B cell (primary cell): ENCODE measurements at regions not wholly inside any gene's neighbourhood (a gene's known extent, or its start where the extent isn't known, plus 50 kb on each side); places are given as distances from the start of the nearest gene placed in this dataset.

ENCODE experiments used
- ATAC-seq: fragments of 200-7000 bp; cut with Tn5 transposase; one replicate; pipeline ENCODE4 v1.10.0; 2021; ENCODE audit warnings: low read depth, mild to moderate bottlenecking, moderate number of reproducible peaks, moderate library complexity
- CTCF ChIA-PET: fragments of 350-600 bp; sonication (Branson Sonifier 250); formaldehyde crosslinking; loops from one replicate; lab custom pipeline; 2021; ENCODE audit warnings: antibody characterized with exemption, inconsistent platforms; lab: Charles Lee
- POLR2A ChIA-PET: fragments of 350-600 bp; sonication (Branson Sonifier 250); formaldehyde crosslinking; loops from one replicate; lab custom pipeline; 2021; ENCODE audit warnings: antibody characterized with exemption; lab: Charles Lee
- DNase-seq: peaks from one replicate; pipeline ENCODE4 v3.0.0; 2013
- H2AFZ ChIP-seq: 2 replicates; pipeline ENCODE4 v1.6.1; 2012; ENCODE audit warnings: mild to moderate bottlenecking, low read depth, low read length; ENCODE audit not compliant: insufficient read depth, poor library complexity, severe bottlenecking
- H3K27ac ChIP-seq, 2 donors: 1 replicate in 1 of 2; 2 replicates in 1 of 2; pipeline ENCODE4 v1.5.1; 2012 to 2013; ENCODE audit warnings: low read length in 2 of 2, mild to moderate bottlenecking in 2 of 2, moderate library complexity in 1 of 2
- H3K27me3 ChIP-seq, 4 experiments: fragments of 200-600 bp in 1 of 4; sonication (generic) in 1 of 4; replicated peaks in 1 of 4; 1 replicate in 2 of 4; 2 replicates in 2 of 4; pipeline versions ENCODE4 v1.6.1 to v1.7.0; 2013 to 2016; ENCODE audit warnings: low read length in 3 of 4, mild to moderate bottlenecking in 2 of 4, mixed read lengths in 1 of 4, moderate library complexity in 1 of 4; ENCODE audit not compliant: insufficient read depth in 4 of 4, control insufficient read depth in 3 of 4; ENCODE audit errors: control extremely low read depth in 1 of 4
- H3K36me3 ChIP-seq, 2 experiments: replicated peaks in 1 of 2; 1 replicate in 1 of 2; 2 replicates in 1 of 2; pipeline versions ENCODE4 v1.6.1 to v1.7.1; 2013; ENCODE audit warnings: low read length in 1 of 2; ENCODE audit not compliant: insufficient read depth in 2 of 2, control insufficient read depth in 1 of 2; ENCODE audit errors: control extremely low read depth in 1 of 2, extremely low read depth in 1 of 2
- H3K4me1 ChIP-seq, 2 donors: fragments of 200-600 bp in 1 of 2; sonication (generic) in 1 of 2; 1 replicate in 1 of 2; 2 replicates in 1 of 2; pipeline versions ENCODE4 v1.5.1 to v1.6.1; 2013 to 2017; ENCODE audit warnings: low read length in 2 of 2; ENCODE audit not compliant: control insufficient read depth in 2 of 2, insufficient read depth in 2 of 2
- H3K4me2 ChIP-seq: replicated peaks from 2 replicates; pipeline ENCODE3; 2012; ENCODE audit warnings: mild to moderate bottlenecking, low read depth, low read length; ENCODE audit not compliant: poor library complexity, severe bottlenecking
- H3K4me3 ChIP-seq, 5 experiments: fragments of 200-600 bp in 1 of 5; sonication (generic) in 1 of 5; 1 replicate in 3 of 5; 2 replicates in 2 of 5; pipeline versions ENCODE4 v1.5.1 to v1.7.0; 2011 to 2016; ENCODE audit warnings: low read length in 4 of 5, mild to moderate bottlenecking in 4 of 5, low read depth in 2 of 5, control low read depth in 1 of 5, moderate library complexity in 1 of 5; ENCODE audit not compliant: insufficient read depth in 1 of 5; ENCODE audit errors: control extremely low read depth in 1 of 5, extremely low read depth in 1 of 5
- H3K79me2 ChIP-seq: fragments of 200-600 bp; sonication (generic); one replicate; pipeline ENCODE4 v1.6.0; 2016; ENCODE audit warnings: low read length; ENCODE audit not compliant: control insufficient read depth, insufficient read depth
- H3K9ac ChIP-seq: fragments of 200-600 bp; sonication (generic); 2 replicates; pipeline ENCODE4 v1.6.1; 2017; ENCODE audit warnings: mild to moderate bottlenecking, low read length, moderate library complexity
- H3K9me3 ChIP-seq, 3 donors: one replicate each; pipeline versions ENCODE4 v1.6.1 to v1.7.1; 2013; ENCODE audit warnings: low read length in 2 of 3; ENCODE audit not compliant: control insufficient read depth in 2 of 3, insufficient read depth in 1 of 3; ENCODE audit errors: control extremely low read depth in 1 of 3
- H4K20me1 ChIP-seq: 2 replicates; pipeline ENCODE4 v1.6.0; 2012; ENCODE audit warnings: mild to moderate bottlenecking, low read length; ENCODE audit not compliant: insufficient read depth, control insufficient read depth, poor library complexity, severe bottlenecking
- H3K27ac Mint-ChIP-seq: one replicate; pipeline ENCODE4 v1.8.0; 2021; ENCODE audit warnings: mixed read lengths
- H3K27me3 Mint-ChIP-seq: one replicate; pipeline ENCODE4 v1.8.0; 2021; ENCODE audit warnings: mixed read lengths
- H3K4me1 Mint-ChIP-seq: one replicate; pipeline ENCODE4 v1.8.0; 2021; ENCODE audit warnings: mixed read lengths
- H3K4me3 Mint-ChIP-seq: one replicate; pipeline ENCODE4 v1.8.0; 2021; ENCODE audit warnings: mixed read lengths
- H3K9me3 Mint-ChIP-seq: one replicate; pipeline ENCODE4 v1.8.0; 2022; ENCODE audit warnings: mixed read lengths; ENCODE audit not compliant: insufficient read depth
- EZH2 ChIP-seq: IDR thresholded peaks from 2 replicates; pipeline ENCODE4 v1.6.1; 2012; ENCODE audit warnings: borderline replicate concordance, low read depth, mild to moderate bottlenecking, moderate library complexity, low read length; ENCODE audit not compliant: insufficient read depth, poor library complexity, severe bottlenecking
- WGBS: methylation state at CpG from one replicate; pipeline ENCODE4 v1.1.5; 2013; ENCODE audit warnings: missing lambda C conversion rate; ENCODE audit not compliant: insufficient coverage; 5-methylcytosine and 5-hydroxymethylcytosine counted together
- intact Hi-C: fragments of 100-400 bp; cut with micrococcal nuclease; formaldehyde crosslinking; loops from one replicate; pipeline ENCODE4 v1.10.0; 2022
- TF ChIP-seq, protein P1 (sequence below): fragments of 200-600 bp; IDR thresholded peaks from one replicate; pipeline ENCODE4 v1.8.0; 2022; ENCODE audit warnings: antibody characterized with exemption, mild to moderate bottlenecking

DNA sequence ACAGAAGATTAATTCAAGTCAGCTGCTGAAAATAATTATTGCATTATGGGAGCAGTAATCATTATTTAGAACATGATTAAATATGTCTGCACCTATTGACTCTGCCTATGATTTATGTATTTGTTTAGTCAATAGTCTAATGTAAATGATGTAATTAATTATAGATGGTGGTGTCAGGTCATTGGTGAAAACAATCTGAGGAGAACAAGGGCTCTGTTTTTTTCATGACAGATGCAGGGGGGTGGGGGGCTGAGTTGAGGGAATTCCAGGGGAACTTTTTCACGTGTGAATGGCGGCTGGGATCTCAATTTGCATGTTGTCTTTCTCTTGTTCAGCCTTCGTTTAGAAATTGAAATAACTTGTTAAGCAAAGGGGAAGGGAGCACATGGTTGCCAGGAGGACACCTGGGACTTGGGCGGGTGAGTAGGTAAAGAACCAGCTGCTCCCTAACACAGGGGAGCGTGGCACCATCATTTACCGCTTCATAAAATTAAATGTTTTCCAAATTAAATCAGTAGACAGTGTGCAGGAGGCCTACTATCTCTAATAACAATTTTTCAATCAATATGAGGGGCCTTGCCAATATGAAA is 65.4 kb downstream of the NKX6-1 start:
- no peak for TF ChIP-seq EZH2
- TF ChIP-seq, protein P1, sequence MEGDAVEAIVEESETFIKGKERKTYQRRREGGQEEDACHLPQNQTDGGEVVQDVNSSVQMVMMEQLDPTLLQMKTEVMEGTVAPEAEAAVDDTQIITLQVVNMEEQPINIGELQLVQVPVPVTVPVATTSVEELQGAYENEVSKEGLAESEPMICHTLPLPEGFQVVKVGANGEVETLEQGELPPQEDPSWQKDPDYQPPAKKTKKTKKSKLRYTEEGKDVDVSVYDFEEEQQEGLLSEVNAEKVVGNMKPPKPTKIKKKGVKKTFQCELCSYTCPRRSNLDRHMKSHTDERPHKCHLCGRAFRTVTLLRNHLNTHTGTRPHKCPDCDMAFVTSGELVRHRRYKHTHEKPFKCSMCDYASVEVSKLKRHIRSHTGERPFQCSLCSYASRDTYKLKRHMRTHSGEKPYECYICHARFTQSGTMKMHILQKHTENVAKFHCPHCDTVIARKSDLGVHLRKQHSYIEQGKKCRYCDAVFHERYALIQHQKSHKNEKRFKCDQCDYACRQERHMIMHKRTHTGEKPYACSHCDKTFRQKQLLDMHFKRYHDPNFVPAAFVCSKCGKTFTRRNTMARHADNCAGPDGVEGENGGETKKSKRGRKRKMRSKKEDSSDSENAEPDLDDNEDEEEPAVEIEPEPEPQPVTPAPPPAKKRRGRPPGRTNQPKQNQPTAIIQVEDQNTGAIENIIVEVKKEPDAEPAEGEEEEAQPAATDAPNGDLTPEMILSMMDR, result no peak
- Mint-ChIP-seq H3K4me3 (no peak overlapping the region), H3K27ac (no peak overlapping the region), H3K27me3 (no peaks in the 10 kb centered on the region), H3K9me3 (no peaks in the 10 kb centered on the region), H3K4me1 (no peaks in the 10 kb centered on the region)
- DNase-seq (no peak), ATAC-seq (no peak)
- H3K9ac ChIP-seq, result no peak overlapping the region
- H3K27me3 ChIP-seq, result no peaks in the 10 kb centered on the region
- no peaks in the 10 kb centered on the region for H3K79me2 ChIP-seq
- no peaks in the 10 kb centered on the region for H3K9me3 ChIP-seq
- H3K4me1 ChIP-seq, result no peaks in the 10 kb centered on the region
- no peaks in the 10 kb centered on the region for H4K20me1 ChIP-seq
- H3K27ac ChIP-seq, result no peak overlapping the region
- POLR2A ChIA-PET, result no interaction called here
- H2AFZ ChIP-seq, result no peak overlapping the region
- CTCF ChIA-PET, result no interaction called here
- intact Hi-C loops, result no loop called here
- WGBS, result 54% methylated on average over 3 of the region's 6 CpGs
- no peaks in the 10 kb centered on the region for H3K36me3 ChIP-seq
- H3K4me2 ChIP-seq, result no peak overlapping the region
- H3K4me3 ChIP-seq, result no peak overlapping the region

DNA sequence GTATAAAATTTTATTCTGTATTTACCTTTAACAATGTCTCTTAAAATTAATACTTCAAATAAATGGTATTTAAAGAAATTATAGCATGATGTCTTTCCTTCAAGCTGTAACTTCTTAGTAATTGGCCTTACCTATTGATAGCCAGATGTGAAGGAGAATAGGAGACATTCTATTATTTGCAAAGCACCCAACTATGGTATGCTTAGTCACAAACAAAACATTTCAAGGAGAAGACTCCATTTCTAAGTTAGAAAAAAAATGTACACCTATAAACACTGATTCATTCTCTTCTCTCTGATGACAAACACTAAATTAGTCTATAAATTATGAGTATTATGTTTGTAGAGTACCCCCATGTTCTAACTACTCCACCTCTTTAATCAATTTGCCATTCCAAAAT is 66.4 kb downstream of the NKX6-1 start:
- no peak for DNase-seq
- H3K9me3 Mint-ChIP-seq, result no peaks in the 10 kb centered on the region
- H3K4me2 ChIP-seq, result no peak overlapping the region
- no peak overlapping the region for H3K9ac ChIP-seq
- no peak overlapping the region for H2AFZ ChIP-seq
- ChIA-PET CTCF (no interaction called here), POLR2A (no interaction called here)
- H3K36me3 ChIP-seq, result no peaks in the 10 kb centered on the region
- no peaks in the 10 kb centered on the region for H3K79me2 ChIP-seq
- no peak overlapping the region for H3K4me3 ChIP-seq
- intact Hi-C loops, result no loop called here
- ATAC-seq, result no peak
- H3K27me3 ChIP-seq, result no peaks in the 10 kb centered on the region
- no peaks in the 10 kb centered on the region for H3K27me3 Mint-ChIP-seq
- H3K27ac Mint-ChIP-seq, result no peak overlapping the region
- no peak overlapping the region for H3K27ac ChIP-seq
- H3K4me3 Mint-ChIP-seq, result no peak overlapping the region
- no peaks in the 10 kb centered on the region for H4K20me1 ChIP-seq
- H3K9me3 ChIP-seq, result no peaks in the 10 kb centered on the region
- H3K4me1 Mint-ChIP-seq, result no peaks in the 10 kb centered on the region
- TF ChIP-seq EZH2, result no peak
- TF ChIP-seq, protein P1, result no peak
- H3K4me1 ChIP-seq, result no peaks in the 10 kb centered on the region
